GM18505 (cell line): ENCODE measurements at regions not wholly inside any gene's neighbourhood (a gene's known extent, or its start where the extent isn't known, plus 50 kb on each side); places are given as distances from the start of the nearest gene placed in this dataset.

Experiments
- ATAC-seq: cut with Tn5 transposase; IDR thresholded peaks from one replicate; pipeline ENCODE4 v1.9.1; 2021; ENCODE audit not compliant: unreplicated experiment
- POLR2A ChIP-seq: IDR thresholded peaks from 4 replicates; pipeline ENCODE4 v1.6.1; 2011; ENCODE audit warnings: borderline replicate concordance; ENCODE audit not compliant: insufficient read depth, insufficient read length; ENCODE audit errors: extremely low read depth

DNA sequence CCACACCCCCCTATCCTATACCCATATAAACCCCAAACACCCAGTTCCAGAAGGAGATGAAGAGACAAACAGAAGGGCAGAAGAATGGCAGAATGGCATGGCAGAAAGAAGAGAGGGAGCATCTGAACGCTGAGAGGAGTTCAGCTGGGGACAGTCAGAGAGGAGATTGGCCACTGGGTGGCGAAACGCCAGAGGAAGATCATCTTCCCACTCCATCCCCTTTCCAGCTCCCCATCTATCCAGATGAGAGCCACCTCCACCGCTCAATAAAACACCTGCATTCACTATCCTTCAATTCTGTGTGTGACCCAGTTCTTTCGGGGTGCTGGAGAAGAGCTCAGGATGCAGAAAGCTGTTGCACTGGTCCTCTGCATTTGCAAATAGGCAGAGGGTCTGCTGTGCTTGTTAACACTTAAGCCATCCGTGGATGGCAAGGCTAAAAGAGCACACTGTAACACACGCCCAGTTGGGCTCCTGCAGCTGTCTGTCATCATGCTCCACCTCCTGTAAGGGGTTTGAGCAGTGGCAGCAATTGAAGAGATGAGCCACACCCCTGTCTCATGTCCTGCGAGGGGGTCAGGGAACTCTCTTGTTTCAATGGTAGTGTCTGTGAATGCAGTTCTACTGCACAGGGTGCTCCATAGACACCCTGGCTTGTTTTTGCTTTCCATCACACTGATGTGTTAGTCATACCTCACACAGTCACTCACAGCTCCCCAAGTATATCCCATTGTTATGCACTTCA, 1034.8 kb upstream of the RBFOX1 start:
- no peak for TF ChIP-seq POLR2A
- no peak for ATAC-seq

DNA sequence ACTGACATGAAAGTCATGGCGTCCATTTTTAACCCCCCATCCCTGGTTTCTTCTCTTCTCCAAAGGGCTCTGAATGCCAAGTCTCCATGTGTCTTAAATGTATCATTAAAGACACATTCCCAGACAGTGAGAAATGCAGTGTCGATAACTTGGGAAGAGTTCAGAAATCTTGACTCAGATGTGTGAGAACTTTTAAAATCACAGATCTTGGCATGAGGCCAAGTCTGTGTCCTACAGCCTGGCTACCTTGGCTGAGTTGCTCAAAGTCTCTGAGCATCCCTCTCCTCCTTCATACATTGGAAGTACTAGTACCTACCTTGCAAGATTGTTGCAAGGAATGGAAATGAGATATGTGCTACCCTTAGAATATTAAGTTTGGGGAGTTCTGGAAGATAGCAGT, 1046.5 kb upstream of the RBFOX1 start:
- ATAC-seq: no peak
- no peak for TF ChIP-seq POLR2A

DNA sequence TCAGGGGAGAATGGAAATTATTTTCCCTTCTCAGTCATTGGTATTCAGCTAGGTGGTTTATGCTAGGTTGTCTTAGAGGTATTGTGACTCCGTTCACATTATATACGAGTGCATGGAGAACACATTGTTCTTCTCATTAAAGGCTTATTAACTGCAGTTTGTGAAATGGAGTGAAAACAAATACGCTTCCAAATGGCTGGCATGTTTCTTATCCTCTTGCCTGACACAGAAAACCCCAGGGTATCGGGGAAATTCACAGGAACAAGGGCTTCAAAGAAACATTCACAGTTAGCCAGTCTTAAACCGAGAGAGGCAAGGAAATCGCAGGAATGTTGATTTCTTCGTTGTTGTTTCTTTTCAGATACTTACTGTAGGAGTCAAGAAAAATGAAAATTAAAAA, 1047.9 kb upstream of the RBFOX1 start:
- ATAC-seq: no peak
- no peak for TF ChIP-seq POLR2A

DNA sequence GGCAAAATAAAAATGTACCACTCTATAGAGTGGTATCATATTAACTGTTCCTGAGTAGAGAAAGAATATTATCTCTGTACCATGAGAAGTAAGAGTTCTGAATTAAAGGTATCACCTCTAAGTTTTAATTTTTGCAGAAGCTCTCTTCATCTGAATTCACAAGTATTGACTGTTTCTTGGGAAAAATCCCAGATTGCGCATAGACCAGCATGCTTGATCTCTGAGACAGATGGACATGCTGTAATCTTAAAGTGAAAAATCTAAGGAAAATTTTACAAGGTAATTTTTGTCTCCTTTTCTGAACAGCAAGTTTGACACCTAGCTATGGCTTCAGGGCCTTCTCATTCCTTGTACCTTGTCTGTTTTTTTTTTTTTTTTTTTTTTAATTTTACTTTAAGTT, 1050.7 kb upstream of the RBFOX1 start:
- ATAC-seq: no peak
- TF ChIP-seq POLR2A: no peak

DNA sequence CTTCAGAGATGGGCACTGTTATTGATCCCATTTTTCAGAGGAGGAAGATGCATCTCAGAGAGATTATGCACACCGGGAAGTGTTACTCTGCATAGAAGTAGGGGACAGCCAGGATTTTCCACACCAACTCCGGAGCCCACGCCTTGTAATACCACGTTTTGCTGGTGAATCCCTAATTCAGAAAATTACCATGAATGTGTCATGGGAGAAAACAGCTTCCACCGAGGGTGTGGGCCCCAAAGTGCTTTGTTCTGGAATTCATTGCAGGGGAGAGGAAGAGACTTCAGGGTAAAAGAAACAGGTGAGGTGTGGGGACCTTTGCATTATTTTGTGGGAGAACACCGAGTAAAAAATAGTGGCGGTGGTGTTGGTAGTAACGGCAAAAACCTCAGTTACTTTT, 1051.4 kb upstream of the RBFOX1 start:
- no peak for ATAC-seq

DNA sequence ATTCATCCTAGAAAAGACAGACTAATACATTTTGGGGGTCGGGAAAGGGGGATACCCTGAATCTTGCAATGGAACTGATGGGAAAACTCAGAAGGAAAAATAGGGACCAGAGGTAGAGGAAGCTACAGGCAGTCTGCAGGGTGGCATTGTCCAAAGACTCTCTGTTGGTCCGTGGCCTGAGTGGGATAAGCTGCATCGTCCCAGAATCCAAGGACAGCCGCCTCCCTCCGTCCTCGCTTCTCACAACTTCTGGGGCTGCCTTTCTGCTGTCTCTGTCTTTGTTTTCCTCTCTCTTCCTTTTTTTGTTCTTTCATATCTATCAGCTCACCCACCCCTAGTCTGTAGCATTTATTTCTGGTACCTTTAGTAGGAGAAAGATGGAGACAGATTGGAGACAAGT, 1052.6 kb upstream of the RBFOX1 start:
- TF ChIP-seq POLR2A: no peak
- ATAC-seq: no peak

More for the DNA sequence above, 1051.4 kb upstream of the RBFOX1 start:
- no peak for TF ChIP-seq POLR2A

DNA sequence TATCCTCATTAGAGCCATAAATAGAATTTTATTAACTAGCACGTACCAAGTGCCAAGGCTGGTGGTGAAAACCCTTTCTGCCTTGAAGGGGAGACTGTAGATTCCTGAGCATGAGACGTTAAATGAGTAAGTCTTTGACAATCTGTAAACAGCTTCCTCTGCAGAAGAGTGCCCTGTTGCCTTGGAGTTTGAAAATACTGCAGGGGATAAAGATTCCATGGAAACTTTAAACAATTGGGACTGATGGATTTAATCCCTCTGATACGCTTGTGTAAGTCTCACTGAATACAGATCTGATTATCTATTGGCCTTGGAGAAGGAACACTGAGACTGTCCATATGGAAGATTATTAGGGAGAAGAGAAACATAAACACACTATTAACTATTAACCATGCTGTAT, 1053.4 kb upstream of the RBFOX1 start:
- ATAC-seq: no peak

DNA sequence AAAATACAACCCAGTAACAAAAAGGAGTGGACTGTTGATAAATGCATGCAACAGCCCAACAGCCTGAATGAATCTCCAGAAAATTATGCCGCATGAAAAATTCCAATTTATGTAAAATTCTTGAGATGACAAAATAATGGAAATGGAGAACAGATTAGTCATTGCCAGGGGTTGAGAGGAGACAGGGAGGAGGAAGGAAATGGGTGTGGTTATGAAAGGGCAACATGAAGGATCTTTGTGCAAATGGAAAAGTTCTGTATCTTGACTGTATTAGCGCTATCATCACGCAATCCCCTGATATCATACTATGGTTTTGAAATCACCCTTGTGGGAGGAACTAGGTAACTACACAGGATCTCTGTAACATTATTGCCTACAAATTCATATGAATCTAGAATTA, 1058.3 kb upstream of the RBFOX1 start:
- no peak for TF ChIP-seq POLR2A
- ATAC-seq: no peak

More for the DNA sequence above, 1053.4 kb upstream of the RBFOX1 start:
- no peak for TF ChIP-seq POLR2A

DNA sequence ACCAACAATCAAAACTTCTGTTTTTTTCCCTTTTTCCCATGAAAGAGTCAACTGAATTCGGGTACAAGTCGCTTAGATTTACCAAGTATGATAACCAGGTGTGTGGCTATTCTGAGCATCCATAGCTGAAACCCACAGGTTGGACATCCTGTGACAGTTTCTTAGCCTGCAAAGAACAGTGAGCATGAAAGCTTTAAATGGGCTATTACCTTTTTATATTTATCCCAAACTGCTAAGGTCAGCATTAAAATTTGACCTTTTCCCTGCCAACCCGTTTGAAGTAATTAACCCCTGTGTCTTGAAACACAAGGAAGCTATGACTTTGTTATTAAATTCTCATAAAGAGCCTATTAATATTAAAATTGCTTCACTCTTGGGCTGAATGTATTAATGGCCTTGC, 1065.0 kb upstream of the RBFOX1 start:
- no peak for TF ChIP-seq POLR2A

DNA sequence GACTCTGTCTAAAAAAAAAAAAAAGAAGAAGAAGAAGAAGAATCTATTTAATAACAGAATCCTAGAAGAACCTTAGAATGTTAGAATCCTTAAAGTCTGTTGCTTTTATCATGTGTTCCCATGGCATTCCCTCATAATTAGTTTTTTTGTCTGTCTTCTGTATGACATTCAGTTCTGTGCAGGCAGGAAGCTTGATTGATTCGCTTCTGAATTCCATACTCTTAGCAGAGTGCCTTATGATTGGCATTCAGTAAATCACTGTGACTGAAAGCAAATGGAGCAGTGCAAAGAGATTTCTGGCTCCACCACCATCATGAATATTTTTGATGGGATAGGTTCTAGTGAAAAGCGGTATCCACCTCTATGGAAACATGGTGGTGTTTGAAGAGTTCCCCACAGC, 1065.9 kb upstream of the RBFOX1 start:
- ATAC-seq: no peak
- TF ChIP-seq POLR2A: no peak

More for the DNA sequence above, 1065.0 kb upstream of the RBFOX1 start:
- no peak for ATAC-seq

DNA sequence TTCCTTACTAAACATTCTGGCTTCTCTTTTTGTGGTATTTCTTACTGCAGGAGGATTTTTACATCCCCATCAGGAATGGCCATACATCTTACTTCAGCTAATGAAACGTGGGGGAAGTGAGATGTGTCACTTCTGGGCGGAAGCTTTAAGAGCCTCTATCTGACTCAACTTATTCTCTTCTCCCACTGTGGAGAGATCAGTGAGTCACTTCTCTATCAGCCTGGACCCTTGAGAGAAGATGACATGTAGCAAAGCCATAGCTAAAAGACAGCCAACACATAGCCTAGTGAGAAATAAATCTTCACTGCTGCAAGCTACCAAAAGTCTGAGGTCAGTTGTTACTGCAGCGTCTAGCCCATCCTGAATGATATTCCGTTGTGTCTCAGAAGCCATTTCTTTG, 1066.7 kb upstream of the RBFOX1 start:
- TF ChIP-seq POLR2A: no peak
- no peak for ATAC-seq

DNA sequence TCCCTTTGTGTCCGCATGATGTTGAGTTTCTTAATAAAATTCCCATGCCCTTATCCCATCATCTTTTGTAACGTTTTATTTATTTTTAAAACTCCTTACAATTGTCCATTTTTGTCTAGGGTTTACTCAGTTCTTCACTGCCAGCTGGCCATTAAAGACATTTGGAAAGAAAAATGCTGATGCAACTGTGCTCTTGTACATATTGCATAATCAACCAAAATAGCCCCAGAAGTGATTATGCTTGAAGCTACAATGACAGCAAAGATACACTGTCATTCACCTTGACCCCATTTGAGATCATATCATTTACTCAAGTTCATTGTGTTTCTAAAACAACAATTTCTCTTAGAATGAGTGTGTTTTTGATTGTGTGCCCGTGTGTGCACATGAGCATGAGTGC, 1074.6 kb upstream of the RBFOX1 start:
- no peak for ATAC-seq
- TF ChIP-seq POLR2A: no peak

DNA sequence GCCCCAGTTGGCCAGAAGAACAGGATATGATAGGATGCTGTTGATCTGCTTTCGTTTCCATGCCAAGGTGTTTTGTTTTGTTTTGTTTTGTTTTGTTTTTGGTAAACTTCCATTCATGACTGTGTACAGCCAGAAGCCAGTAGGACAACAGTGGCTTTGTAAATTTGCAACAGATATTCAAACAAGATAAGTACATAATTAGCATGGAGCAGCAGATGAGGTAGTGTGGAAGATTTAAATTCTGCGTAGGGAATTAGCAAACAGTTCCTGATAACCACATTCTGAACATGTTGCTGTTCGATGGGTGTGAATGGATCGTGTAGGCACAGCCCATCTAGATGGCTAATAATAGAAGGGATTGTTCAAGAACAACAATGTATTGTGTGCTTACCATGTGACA, 1080.1 kb upstream of the RBFOX1 start:
- no peak for ATAC-seq
- TF ChIP-seq POLR2A: no peak

DNA sequence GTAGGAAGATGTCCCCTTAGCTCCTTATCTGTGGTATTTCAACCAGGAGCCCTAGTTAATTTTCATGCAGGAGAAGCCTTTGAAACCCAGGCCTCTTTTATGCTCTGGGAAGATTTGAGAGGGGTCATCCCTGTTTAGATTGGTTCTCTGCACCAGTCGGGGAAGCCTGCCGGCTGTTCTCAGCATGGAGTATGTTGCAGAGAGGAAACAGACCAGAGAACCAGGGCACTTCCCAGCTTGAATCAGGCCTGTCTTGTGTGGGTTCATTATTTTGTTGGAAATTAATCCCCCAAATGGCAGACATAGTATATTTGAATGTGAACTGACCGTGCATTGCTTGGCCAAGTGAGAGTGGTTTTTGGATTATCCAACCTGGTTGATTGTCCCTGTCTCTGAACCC, 1082.1 kb upstream of the RBFOX1 start:
- ATAC-seq: no peak
- no peak for TF ChIP-seq POLR2A

DNA sequence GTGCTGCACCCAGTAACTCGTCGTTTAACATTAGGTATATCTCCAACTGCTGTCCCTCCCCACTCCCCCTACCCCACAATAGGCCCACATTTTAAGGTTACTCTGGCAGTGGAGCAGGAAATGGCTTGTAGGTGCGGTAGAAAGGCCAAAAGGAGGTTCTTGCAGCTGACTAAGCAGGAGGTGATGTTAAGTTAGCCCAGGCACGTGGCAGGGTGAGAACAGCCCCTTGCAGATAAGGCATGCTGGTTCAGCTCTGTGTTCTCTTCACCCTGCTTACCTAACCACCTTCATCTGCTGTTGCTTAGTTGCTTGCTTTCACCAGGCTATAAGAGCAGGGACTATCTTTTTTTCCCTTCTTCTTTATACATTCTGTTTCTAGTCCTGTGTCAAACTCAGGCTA, 1082.8 kb upstream of the RBFOX1 start:
- no peak for TF ChIP-seq POLR2A

More for the DNA sequence above, 1082.8 kb upstream of the RBFOX1 start:
- ATAC-seq: no peak
